PFSK-1 (cell line): ENCODE measurements at regions not wholly inside any gene's neighbourhood (a gene's known extent, or its start where the extent isn't known, plus 50 kb on each side); places are given as distances from the start of the nearest gene placed in this dataset.

Source experiments
- FOXP2 ChIP-seq: optimal IDR thresholded peaks from 2 replicates; pipeline ENCODE3; 2011; ENCODE audit warnings: borderline replicate concordance, control low read depth, inconsistent platforms; ENCODE audit not compliant: insufficient read depth; ENCODE audit errors: extremely low read length, extremely low read depth
- POLR2AphosphoS5 ChIP-seq: IDR thresholded peaks from 2 replicates; pipeline ENCODE4 v1.6.1; 2012; ENCODE audit warnings: low read depth, mild to moderate bottlenecking, control low read depth, low read length, moderate library complexity
- REST ChIP-seq, 2 experiments: IDR thresholded peaks; 2 replicates each; pipeline versions ENCODE4 v1.6.1 to v1.8.0; 2011 to 2012; ENCODE audit warnings: low read depth in 2 of 2, low read length in 2 of 2, control low read depth in 1 of 2, inconsistent platforms in 1 of 2, mild to moderate bottlenecking in 1 of 2, moderate library complexity in 1 of 2; ENCODE audit not compliant: insufficient read depth in 1 of 2
- SIN3A ChIP-seq: IDR thresholded peaks from 2 replicates; pipeline ENCODE4 v1.6.1; 2012; ENCODE audit warnings: mild to moderate bottlenecking, low read length, moderate library complexity, borderline replicate concordance; ENCODE audit not compliant: insufficient read depth
- TAF1 ChIP-seq: IDR thresholded peaks from 2 replicates; pipeline ENCODE4 v1.6.1; 2012; ENCODE audit warnings: low read length, control low read depth, borderline replicate concordance; ENCODE audit not compliant: insufficient read depth

GRCh38 chr5:89287964-89288363 is 405.0 kb upstream of the MEF2C start:
- TF ChIP-seq POLR2AphosphoS5, result no peak
- no peak for TF ChIP-seq FOXP2
- no peak for TF ChIP-seq REST (IDR thresholded peaks at IDR 0.05; ENCODE audit: insufficient read depth in 1 of 2, low read depth in 2 of 2, low read length in 2 of 2)
- TF ChIP-seq SIN3A, result no peak
- no peak for TF ChIP-seq TAF1

GRCh38 chr5:89286320-89286719 is 403.3 kb upstream of the MEF2C start:
- TF ChIP-seq REST (IDR thresholded peaks at IDR 0.05; ENCODE audit: insufficient read depth in 1 of 2, low read depth in 2 of 2, low read length in 2 of 2) (no peak), POLR2AphosphoS5 (no peak), TAF1 (no peak), SIN3A (no peak), FOXP2 (no peak)

GRCh38 chr5:89283728-89284493 is 400.9 kb upstream of the MEF2C start:
- TF ChIP-seq POLR2AphosphoS5, result no peak
- no peak for TF ChIP-seq TAF1
- no peak for TF ChIP-seq FOXP2
- no peak for TF ChIP-seq REST (IDR thresholded peaks at IDR 0.05; ENCODE audit: insufficient read depth in 1 of 2, low read depth in 2 of 2, low read length in 2 of 2)
- TF ChIP-seq SIN3A, result no peak

GRCh38 chr5:89282554-89283510 is 399.8 kb upstream of the MEF2C start:
- TF ChIP-seq REST (IDR thresholded peaks at IDR 0.05; ENCODE audit: insufficient read depth in 1 of 2, low read depth in 2 of 2, low read length in 2 of 2) (no peak), TAF1 (no peak), FOXP2 (no peak), POLR2AphosphoS5 (no peak), SIN3A (no peak)
